Kidney (tissue), 13 donors: ENCODE measurements at regions not wholly inside any gene's neighbourhood (a gene's known extent, or its start where the extent isn't known, plus 50 kb on each side); places are given as distances from the start of the nearest gene placed in this dataset.

ENCODE experiments used
- DNase-seq, 5 donors: peaks; one replicate each; pipeline ENCODE4 v3.0.0-alpha.2; 2013 to 2020
- FAIRE-seq: peaks from 2 replicates; lab custom pipeline; 2012; peaks lifted over from hg19 to GRCh38; lab: Jason Lieb, UNC
- H3K27ac ChIP-seq, 2 donors: one replicate each; pipeline ENCODE4 v1.7.0; 2013; ENCODE audit warnings: low read depth in 2 of 2, low read length in 2 of 2, inconsistent platforms in 1 of 2
- H3K27me3 ChIP-seq: one replicate; pipeline ENCODE4 v1.7.1; 2013; ENCODE audit warnings: low read length, inconsistent platforms; ENCODE audit not compliant: control insufficient read depth, insufficient read depth
- H3K36me3 ChIP-seq, 3 donors: one replicate each; pipeline versions ENCODE4 v1.7.0 to v1.7.1; 2013; ENCODE audit warnings: low read length in 3 of 3, control low read depth in 1 of 3, inconsistent platforms in 1 of 3; ENCODE audit not compliant: insufficient read depth in 3 of 3, control insufficient read depth in 2 of 3
- H3K4me1 ChIP-seq, 3 donors: one replicate each; pipeline versions ENCODE4 v1.7.0 to v1.7.1; 2013; ENCODE audit warnings: low read length in 3 of 3, inconsistent platforms in 1 of 3, low read depth in 1 of 3; ENCODE audit not compliant: control insufficient read depth in 2 of 3, insufficient read depth in 2 of 3
- H3K4me3 ChIP-seq, 3 donors: one replicate each; pipeline versions ENCODE4 v1.7.0 to v1.8.1; 2013; ENCODE audit warnings: low read length in 3 of 3, control low read depth in 1 of 3, inconsistent platforms in 1 of 3
- H3K9ac ChIP-seq, 3 donors: one replicate each; pipeline versions ENCODE4 v1.7.0 to v1.7.1; 2013; ENCODE audit warnings: low read length in 3 of 3, control low read depth in 1 of 3, inconsistent platforms in 1 of 3
- H3K9me3 ChIP-seq, 3 donors: one replicate each; pipeline versions ENCODE4 v1.7.0 to v1.7.1; 2013; ENCODE audit warnings: low read length in 3 of 3, control low read depth in 1 of 3, inconsistent platforms in 1 of 3; ENCODE audit not compliant: control insufficient read depth in 2 of 3, insufficient read depth in 1 of 3
- intact Hi-C: fragments of 100-400 bp; cut with DNase I; formaldehyde crosslinking; loops from one replicate; pipeline ENCODE4 v1.11.1; 2022
- TF ChIP-seq, protein P1 (sequence below): IDR thresholded peaks from 3 replicates; pipeline ENCODE4 v1.5.1; 2012; ENCODE audit warnings: mild to moderate bottlenecking, moderate library complexity, borderline replicate concordance; ENCODE audit not compliant: insufficient read depth; ENCODE audit errors: extremely low read depth
- donor health status: control.
- donor health status: control.
- donor health status: control.
- donor health status: control.
- donor health status: control.
- donor health status: DM: yes; HTN: yes; CAD: no.
- donor health status: Normal renal cell carcinoma (clear cell type).

DNA sequence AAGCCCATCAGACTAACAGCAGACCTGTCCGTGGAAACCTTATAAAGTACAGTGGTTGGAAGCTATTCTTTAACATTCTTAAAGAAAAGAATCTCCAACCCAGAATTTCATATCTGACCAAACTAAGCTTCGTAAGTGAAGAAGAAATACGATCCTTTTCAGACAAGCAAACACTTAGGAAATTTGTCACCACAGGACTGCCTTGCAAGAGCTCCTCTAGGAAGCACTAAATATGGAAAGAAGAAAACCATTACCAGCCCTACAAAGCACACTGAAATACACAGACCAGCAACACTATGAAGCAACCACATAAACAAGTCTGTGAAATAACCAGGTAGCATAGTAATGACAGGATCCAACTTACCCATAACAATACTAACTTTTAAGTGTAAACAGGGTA lies 177.7 kb upstream of the PRSS1 start:
- Histone ChIP-seq H3K27me3 (no peaks in the 10 kb centered on the region), H3K9me3 (no peaks in the 10 kb centered on the region), H3K9ac (no peak overlapping the region), H3K36me3 (no peaks in the 10 kb centered on the region), H3K4me3 (no peak overlapping the region), H3K27ac (no peak overlapping the region), H3K4me1 (no peaks in the 10 kb centered on the region)
- TF ChIP-seq, protein P1, sequence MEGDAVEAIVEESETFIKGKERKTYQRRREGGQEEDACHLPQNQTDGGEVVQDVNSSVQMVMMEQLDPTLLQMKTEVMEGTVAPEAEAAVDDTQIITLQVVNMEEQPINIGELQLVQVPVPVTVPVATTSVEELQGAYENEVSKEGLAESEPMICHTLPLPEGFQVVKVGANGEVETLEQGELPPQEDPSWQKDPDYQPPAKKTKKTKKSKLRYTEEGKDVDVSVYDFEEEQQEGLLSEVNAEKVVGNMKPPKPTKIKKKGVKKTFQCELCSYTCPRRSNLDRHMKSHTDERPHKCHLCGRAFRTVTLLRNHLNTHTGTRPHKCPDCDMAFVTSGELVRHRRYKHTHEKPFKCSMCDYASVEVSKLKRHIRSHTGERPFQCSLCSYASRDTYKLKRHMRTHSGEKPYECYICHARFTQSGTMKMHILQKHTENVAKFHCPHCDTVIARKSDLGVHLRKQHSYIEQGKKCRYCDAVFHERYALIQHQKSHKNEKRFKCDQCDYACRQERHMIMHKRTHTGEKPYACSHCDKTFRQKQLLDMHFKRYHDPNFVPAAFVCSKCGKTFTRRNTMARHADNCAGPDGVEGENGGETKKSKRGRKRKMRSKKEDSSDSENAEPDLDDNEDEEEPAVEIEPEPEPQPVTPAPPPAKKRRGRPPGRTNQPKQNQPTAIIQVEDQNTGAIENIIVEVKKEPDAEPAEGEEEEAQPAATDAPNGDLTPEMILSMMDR: no peak
- FAIRE-seq (no peak), DNase-seq (no peak)
- intact Hi-C loops: no loop called here

DNA sequence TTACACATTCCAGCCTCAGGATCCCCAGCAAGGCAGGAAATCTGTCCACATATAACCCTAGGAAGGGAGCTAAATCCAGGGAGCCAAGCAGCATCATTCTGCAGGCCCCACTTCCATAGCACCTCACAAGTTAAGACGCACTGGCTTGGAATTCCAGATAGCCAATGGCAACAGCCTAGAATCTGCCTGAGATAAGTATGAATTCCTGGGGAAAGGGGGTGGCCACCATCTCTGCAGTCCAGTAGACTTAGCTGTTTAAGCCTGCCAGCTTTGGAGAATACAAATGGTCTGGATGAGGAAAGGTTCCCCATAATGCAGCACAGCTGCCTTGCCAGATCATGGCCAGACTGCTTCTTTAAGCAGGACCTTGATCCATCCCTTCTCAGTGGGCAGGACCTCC lies 179.4 kb upstream of the PRSS1 start:
- Histone ChIP-seq H3K27me3 (no peaks in the 10 kb centered on the region), H3K36me3 (no peaks in the 10 kb centered on the region), H3K27ac (no peak overlapping the region), H3K4me1 (no peaks in the 10 kb centered on the region), H3K4me3 (no peak overlapping the region), H3K9me3 (no peaks in the 10 kb centered on the region), H3K9ac (no peak overlapping the region)
- DNase-seq: no peak
- no peak for FAIRE-seq
- TF ChIP-seq, protein P1: no peak
- intact Hi-C loops: no loop called here

DNA sequence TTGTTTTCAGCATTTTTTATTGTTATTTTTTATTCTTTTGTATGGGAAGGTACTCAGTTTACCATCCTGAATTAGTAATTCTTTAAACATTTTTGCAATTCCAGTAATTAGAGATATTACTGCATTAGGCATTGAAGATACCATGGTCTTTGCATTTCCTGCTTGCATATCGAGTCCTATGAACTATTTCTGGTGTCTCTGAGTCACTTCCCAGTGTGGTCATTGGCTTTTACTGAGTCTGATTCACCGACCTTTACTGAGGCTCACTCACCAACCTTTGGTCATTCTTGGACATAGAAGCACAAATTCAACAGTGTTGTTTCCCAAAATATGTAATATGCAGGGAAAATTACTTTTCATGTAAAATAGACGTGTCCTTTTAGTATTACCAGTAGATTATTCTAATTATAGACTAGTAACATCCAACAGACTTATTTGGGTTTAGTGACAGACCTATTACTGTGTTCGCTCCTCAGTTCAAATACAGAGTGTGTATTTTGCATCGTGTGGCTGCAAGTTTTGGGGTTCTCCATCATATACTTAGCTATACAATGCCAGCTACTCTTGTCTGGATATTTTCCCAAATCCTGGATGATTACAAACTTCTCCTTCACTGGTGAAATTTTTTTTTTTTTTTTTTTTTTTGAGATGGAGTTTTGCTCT lies 180.7 kb upstream of the PRSS1 start:
- no peaks in the 10 kb centered on the region for H3K4me1 ChIP-seq
- H3K27me3 ChIP-seq: no peaks in the 10 kb centered on the region
- no peaks in the 10 kb centered on the region for H3K9me3 ChIP-seq
- no peak for DNase-seq
- intact Hi-C loops: no loop called here
- H3K27ac ChIP-seq: no peak overlapping the region
- no peak for FAIRE-seq
- H3K36me3 ChIP-seq: no peaks in the 10 kb centered on the region
- TF ChIP-seq, protein P1: no peak
- no peak overlapping the region for H3K4me3 ChIP-seq
- H3K9ac ChIP-seq: no peak overlapping the region
